Activated T-cell treated with anti-CD3 and anti-CD28 coated beads, Interleukin-2, amount 50 U/mL, for 4 hours (primary cell): ENCODE measurements at regions not wholly inside any gene's neighbourhood (a gene's known extent, or its start where the extent isn't known, plus 50 kb on each side); places are given as distances from the start of the nearest gene placed in this dataset.
"Not testable (repeated sequence)": the region's sequence is repeated elsewhere in the genome, so short reads cannot be mapped to it uniquely, and the experiment has no call there.

Source experiments
- ATAC-seq, 2 donors: fragments of 200-7000 bp; cut with Tn5 transposase; one replicate each; pipeline ENCODE4 v1.10.0; 2021
- DNase-seq: peaks from one replicate; pipeline ENCODE4 v3.0.0-alpha.2; 2020
- H3K27me3 Mint-ChIP-seq: one replicate; pipeline ENCODE4 v1.8.0; 2021; ENCODE audit warnings: low read depth, mixed read lengths
- H3K36me3 Mint-ChIP-seq: one replicate; pipeline ENCODE4 v1.8.0; 2022; ENCODE audit warnings: mixed read lengths; ENCODE audit not compliant: insufficient read depth
- H3K4me1 Mint-ChIP-seq: one replicate; pipeline ENCODE4 v1.8.0; 2021; ENCODE audit warnings: low read depth, mixed read lengths
- H3K4me3 Mint-ChIP-seq: one replicate; pipeline ENCODE4 v1.8.0; 2021; ENCODE audit warnings: mild to moderate bottlenecking, moderate library complexity, mixed read lengths
- H3K9me3 Mint-ChIP-seq: one replicate; pipeline ENCODE4 v1.8.0; 2021; ENCODE audit warnings: mixed read lengths

GRCh38 chr6:164610859-164611258, 698.5 kb downstream of the C6orf118 start:
- not testable (repeated sequence) for H3K4me3 Mint-ChIP-seq, DNase-seq, H3K36me3 Mint-ChIP-seq, H3K27me3 Mint-ChIP-seq, H3K4me1 Mint-ChIP-seq
- peak; percentile 46 to 48 for ATAC-seq
- H3K9me3 Mint-ChIP-seq, result peaks cover 22% of the 10 kb centered on the region

- not testable (repeated sequence) for H3K4me3 Mint-ChIP-seq, H3K27me3 Mint-ChIP-seq, H3K4me1 Mint-ChIP-seq, H3K36me3 Mint-ChIP-seq, ATAC-seq, DNase-seq, H3K9me3 Mint-ChIP-seq
Observed at GRCh38 chr6:164602415-164602814, 707.0 kb downstream of the C6orf118 start.

- Mint-ChIP-seq H3K4me1 (no peaks in the 10 kb centered on the region), H3K36me3 (no peaks in the 10 kb centered on the region), H3K27me3 (no peaks in the 10 kb centered on the region), H3K4me3 (no peak overlapping the region), H3K9me3 (peaks cover 7% of the 10 kb centered on the region)
- DNase-seq, result no peak
- no peak for ATAC-seq
Observed at GRCh38 chr6:164581563-164581962, 727.8 kb downstream of the C6orf118 start.

GRCh38 chr6:164579035-164579434, 730.4 kb downstream of the C6orf118 start:
- Mint-ChIP-seq H3K4me3 (no peak overlapping the region), H3K4me1 (no peaks in the 10 kb centered on the region), H3K9me3 (peaks cover 13% of the 10 kb centered on the region), H3K36me3 (no peaks in the 10 kb centered on the region), H3K27me3 (no peaks in the 10 kb centered on the region)
- no peak for DNase-seq
- no peak for ATAC-seq

GRCh38 chr6:164578616-164579015, 730.8 kb downstream of the C6orf118 start:
- no peak for DNase-seq
- Mint-ChIP-seq H3K36me3 (no peaks in the 10 kb centered on the region), H3K9me3 (peaks cover 13% of the 10 kb centered on the region)

GRCh38 chr6:164570801-164571200, 738.6 kb downstream of the C6orf118 start:
- no peak for DNase-seq
- Mint-ChIP-seq H3K4me1 (no peaks in the 10 kb centered on the region), H3K27me3 (no peaks in the 10 kb centered on the region), H3K9me3 (peaks cover 7% of the 10 kb centered on the region), H3K36me3 (no peaks in the 10 kb centered on the region), H3K4me3 (no peak overlapping the region)
- no peak for ATAC-seq

More at GRCh38 chr6:164578616-164579015, 730.8 kb downstream of the C6orf118 start:
- H3K4me1 Mint-ChIP-seq, result no peaks in the 10 kb centered on the region
- H3K4me3 Mint-ChIP-seq, result no peak overlapping the region
- ATAC-seq, result no peak
- H3K27me3 Mint-ChIP-seq, result no peaks in the 10 kb centered on the region

GRCh38 chr6:164569509-164569908, 739.9 kb downstream of the C6orf118 start:
- DNase-seq (no peak), ATAC-seq (no peak)
- peaks cover 7% of the 10 kb centered on the region for H3K9me3 Mint-ChIP-seq
- no peaks in the 10 kb centered on the region for H3K4me1 Mint-ChIP-seq
- no peaks in the 10 kb centered on the region for H3K36me3 Mint-ChIP-seq
- no peaks in the 10 kb centered on the region for H3K27me3 Mint-ChIP-seq
- H3K4me3 Mint-ChIP-seq, result no peak overlapping the region

- ATAC-seq, result no peak
- H3K4me3 Mint-ChIP-seq, result no peak overlapping the region
Observed at GRCh38 chr6:164563924-164564323, 745.5 kb downstream of the C6orf118 start.

GRCh38 chr6:164561656-164562055, 747.7 kb downstream of the C6orf118 start:
- peaks cover 12% of the 10 kb centered on the region for H3K9me3 Mint-ChIP-seq
- H3K4me1 Mint-ChIP-seq, result no peaks in the 10 kb centered on the region
- no peak for DNase-seq
- H3K4me3 Mint-ChIP-seq, result no peak overlapping the region
- H3K36me3 Mint-ChIP-seq, result no peaks in the 10 kb centered on the region
- H3K27me3 Mint-ChIP-seq, result no peaks in the 10 kb centered on the region
- ATAC-seq, result no peak

More at GRCh38 chr6:164563924-164564323, 745.5 kb downstream of the C6orf118 start:
- Mint-ChIP-seq H3K4me1 (no peaks in the 10 kb centered on the region), H3K36me3 (no peaks in the 10 kb centered on the region), H3K27me3 (no peaks in the 10 kb centered on the region), H3K9me3 (peaks cover 12% of the 10 kb centered on the region)
- no peak for DNase-seq

- Mint-ChIP-seq H3K4me3 (no peak overlapping the region), H3K27me3 (no peaks in the 10 kb centered on the region), H3K36me3 (no peaks in the 10 kb centered on the region), H3K9me3 (peaks cover 17% of the 10 kb centered on the region), H3K4me1 (no peaks in the 10 kb centered on the region)
- ATAC-seq, result no peak
- no peak for DNase-seq
Observed at GRCh38 chr6:164554700-164555476, 754.5 kb downstream of the C6orf118 start.

- no peaks in the 10 kb centered on the region for H3K4me1 Mint-ChIP-seq
- H3K4me3 Mint-ChIP-seq, result no peak overlapping the region
- no peaks in the 10 kb centered on the region for H3K27me3 Mint-ChIP-seq
- no peak for ATAC-seq
- H3K36me3 Mint-ChIP-seq, result no peaks in the 10 kb centered on the region
- H3K9me3 Mint-ChIP-seq, result peaks cover 17% of the 10 kb centered on the region
- DNase-seq, result no peak
Observed at GRCh38 chr6:164554226-164554625, 755.2 kb downstream of the C6orf118 start.

GRCh38 chr6:164551706-164552105, 757.7 kb downstream of the C6orf118 start:
- no peaks in the 10 kb centered on the region for H3K27me3 Mint-ChIP-seq
- H3K9me3 Mint-ChIP-seq, result peaks cover 17% of the 10 kb centered on the region
- DNase-seq (no peak), ATAC-seq (no peak)
- H3K4me3 Mint-ChIP-seq, result no peak overlapping the region
- no peaks in the 10 kb centered on the region for H3K4me1 Mint-ChIP-seq
- H3K36me3 Mint-ChIP-seq, result no peaks in the 10 kb centered on the region

- Mint-ChIP-seq H3K27me3 (no peaks in the 10 kb centered on the region), H3K4me1 (no peaks in the 10 kb centered on the region), H3K9me3 (peaks cover 7% of the 10 kb centered on the region), H3K36me3 (no peaks in the 10 kb centered on the region), H3K4me3 (no peak overlapping the region)
- DNase-seq (no peak), ATAC-seq (no peak)
Observed at GRCh38 chr6:164547076-164547475, 762.3 kb downstream of the C6orf118 start.

- no peaks in the 10 kb centered on the region for H3K27me3 Mint-ChIP-seq
- H3K36me3 Mint-ChIP-seq, result no peaks in the 10 kb centered on the region
- DNase-seq (no peak), ATAC-seq (no peak)
- H3K9me3 Mint-ChIP-seq, result peaks cover under 1% of the 10 kb centered on the region
- H3K4me3 Mint-ChIP-seq, result no peak overlapping the region
- no peaks in the 10 kb centered on the region for H3K4me1 Mint-ChIP-seq
Observed at GRCh38 chr6:164546263-164546662, 763.1 kb downstream of the C6orf118 start.

- H3K9me3 Mint-ChIP-seq, result peaks cover 6% of the 10 kb centered on the region
- H3K4me1 Mint-ChIP-seq, result no peaks in the 10 kb centered on the region
- no peaks in the 10 kb centered on the region for H3K36me3 Mint-ChIP-seq
- ATAC-seq, result no peak
- no peak overlapping the region for H3K4me3 Mint-ChIP-seq
- DNase-seq, result no peak
- H3K27me3 Mint-ChIP-seq, result no peaks in the 10 kb centered on the region
Observed at GRCh38 chr6:164534070-164534766, 775.2 kb downstream of the C6orf118 start.
